Karpas-422 (cell line): ENCODE measurements at regions not wholly inside any gene's neighbourhood (a gene's known extent, or its start where the extent isn't known, plus 50 kb on each side); places are given as distances from the start of the nearest gene placed in this dataset.

Source experiments
- DNase-seq: peaks from one replicate; pipeline ENCODE4 v3.0.0-alpha.2; 2015
- H2AFZ ChIP-seq: fragments of 200-600 bp; sonication (generic); 2 replicates; pipeline ENCODE4 v1.6.1; 2014; ENCODE audit warnings: antibody characterized with exemption, low read length, mixed read lengths
- H3K27ac ChIP-seq: fragments of 200-600 bp; sonication (generic); 2 replicates; pipeline ENCODE4 v1.5.1; 2014; ENCODE audit warnings: mild to moderate bottlenecking, low read length, moderate library complexity
- H3K27me3 ChIP-seq: fragments of 200-600 bp; sonication (generic); 2 replicates; pipeline ENCODE4 v1.6.1; 2014; ENCODE audit warnings: low read length, mixed read lengths
- H3K36me3 ChIP-seq: fragments of 200-600 bp; sonication (generic); 2 replicates; pipeline ENCODE4 v1.6.1; 2014; ENCODE audit warnings: low read length, mixed read lengths; ENCODE audit not compliant: insufficient read depth
- H3K4me1 ChIP-seq: fragments of 200-600 bp; sonication (generic); 2 replicates; pipeline ENCODE4 v1.6.1; 2014; ENCODE audit warnings: mild to moderate bottlenecking, low read length, mixed read lengths
- H3K4me2 ChIP-seq: fragments of 200-600 bp; sonication (generic); 2 replicates; pipeline ENCODE4 v1.6.1; 2014; ENCODE audit warnings: low read length, low read depth, mild to moderate bottlenecking; ENCODE audit not compliant: poor library complexity, severe bottlenecking
- H3K4me3 ChIP-seq: fragments of 200-600 bp; sonication (generic); 2 replicates; pipeline ENCODE4 v1.5.1; 2014; ENCODE audit warnings: mild to moderate bottlenecking, antibody characterized with exemption, low read length, mixed read lengths
- H3K79me2 ChIP-seq: fragments of 200-600 bp; sonication (generic); 2 replicates; pipeline ENCODE4 v1.6.1; 2014; ENCODE audit warnings: mild to moderate bottlenecking, low read length, mixed read lengths
- H3K9ac ChIP-seq: fragments of 200-600 bp; sonication (generic); 2 replicates; pipeline ENCODE4 v1.6.0; 2014; ENCODE audit warnings: low read length
- H3K9me2 ChIP-seq: fragments of 200-600 bp; sonication (generic), shearing (Covaris generic); replicated peaks from 2 replicates; pipeline ENCODE4 v1.6.0; 2014; ENCODE audit warnings: mild to moderate bottlenecking, low read length, moderate library complexity; ENCODE audit not compliant: insufficient read depth
- H3K9me3 ChIP-seq: fragments of 300-700, 200-600 bp; sonication (generic); 2 replicates; pipeline ENCODE4 v1.6.1; 2014; ENCODE audit warnings: low read length, mixed read lengths
- H4K20me1 ChIP-seq: fragments of 200-600 bp; sonication (generic); 2 replicates; pipeline ENCODE4 v1.6.1; 2014; ENCODE audit warnings: mild to moderate bottlenecking, antibody characterized with exemption, low read length, low read depth; ENCODE audit not compliant: insufficient read depth

- H2AFZ ChIP-seq = no peak overlapping the region
- H3K4me3 ChIP-seq = no peak overlapping the region
- no peak overlapping the region for H3K4me2 ChIP-seq
- no peaks in the 10 kb centered on the region for H3K9me2 ChIP-seq
- H3K9me3 ChIP-seq = peaks cover 44% of the 10 kb centered on the region
- no peak for DNase-seq
- no peak overlapping the region for H3K9ac ChIP-seq
- no peak overlapping the region for H3K27ac ChIP-seq
- no peaks in the 10 kb centered on the region for H3K36me3 ChIP-seq
- no peaks in the 10 kb centered on the region for H3K79me2 ChIP-seq
- no peaks in the 10 kb centered on the region for H4K20me1 ChIP-seq
- no peaks in the 10 kb centered on the region for H3K27me3 ChIP-seq
- H3K4me1 ChIP-seq = no peaks in the 10 kb centered on the region
Measured at GRCh38 chr21:18622383-18622782, 218.8 kb upstream of the TMPRSS15 start.

GRCh38 chr21:18630446-18630845, 226.9 kb upstream of the TMPRSS15 start:
- Histone ChIP-seq H3K27ac (no peak overlapping the region), H3K9me2 (no peaks in the 10 kb centered on the region), H3K4me1 (no peaks in the 10 kb centered on the region), H3K36me3 (no peaks in the 10 kb centered on the region), H3K27me3 (no peaks in the 10 kb centered on the region), H3K4me2 (no peak overlapping the region), H3K9me3 (peaks cover 53% of the 10 kb centered on the region), H3K4me3 (no peak overlapping the region), H4K20me1 (no peaks in the 10 kb centered on the region), H2AFZ (no peak overlapping the region), H3K79me2 (no peaks in the 10 kb centered on the region), H3K9ac (no peak overlapping the region)
- no peak for DNase-seq

DNA sequence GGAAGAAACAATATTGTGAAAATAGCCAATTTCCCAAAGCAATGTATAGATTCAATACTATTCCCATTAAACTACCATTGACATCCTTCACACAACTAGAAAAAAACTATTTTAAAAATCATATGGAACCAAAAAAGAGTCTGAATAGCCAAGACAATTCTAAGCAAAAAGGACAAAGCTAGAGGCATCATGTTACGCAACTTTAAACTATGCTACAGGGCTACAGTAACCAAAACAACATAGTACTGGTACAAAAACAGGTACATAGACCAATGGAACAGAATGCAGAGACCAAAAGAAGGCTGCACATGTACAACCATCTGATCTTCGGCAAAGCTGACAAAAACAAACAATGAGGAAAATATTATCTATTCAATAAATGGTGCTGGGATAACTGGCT, 233.3 kb upstream of the TMPRSS15 start:
- no peak for DNase-seq
- H3K27ac ChIP-seq = no peak overlapping the region
- H2AFZ ChIP-seq = no peak overlapping the region
- H3K4me3 ChIP-seq = no peak overlapping the region
- no peaks in the 10 kb centered on the region for H4K20me1 ChIP-seq
- H3K9me3 ChIP-seq = peaks cover 25% of the 10 kb centered on the region
- H3K79me2 ChIP-seq = no peaks in the 10 kb centered on the region
- H3K36me3 ChIP-seq = no peaks in the 10 kb centered on the region
- H3K9ac ChIP-seq = no peak overlapping the region
- no peak overlapping the region for H3K4me2 ChIP-seq
- H3K4me1 ChIP-seq = no peaks in the 10 kb centered on the region
- H3K27me3 ChIP-seq = no peaks in the 10 kb centered on the region
- no peaks in the 10 kb centered on the region for H3K9me2 ChIP-seq

DNA sequence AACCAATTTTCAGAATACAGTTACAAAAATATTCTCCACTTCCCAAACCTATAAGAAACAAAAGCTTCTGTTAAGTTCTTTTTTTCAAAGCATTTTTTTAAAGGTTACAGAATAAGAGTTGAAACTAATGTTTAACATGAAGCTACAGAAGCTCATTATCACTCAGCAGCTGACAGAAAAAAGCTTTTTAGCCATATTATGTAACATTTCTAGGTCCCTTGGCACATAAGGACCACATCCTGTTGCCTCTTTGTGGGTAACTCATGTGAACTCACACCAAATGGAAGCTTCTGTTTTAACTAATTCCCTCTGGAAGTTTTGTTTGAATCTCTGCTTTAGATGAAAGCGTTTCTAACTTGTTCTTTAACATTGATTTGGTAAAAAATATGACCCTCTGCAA, 242.5 kb upstream of the TMPRSS15 start:
- Histone ChIP-seq H3K4me2 (no peak overlapping the region), H3K4me1 (no peaks in the 10 kb centered on the region), H3K9me2 (no peaks in the 10 kb centered on the region), H2AFZ (no peak overlapping the region), H3K9me3 (peaks cover 29% of the 10 kb centered on the region), H3K79me2 (no peaks in the 10 kb centered on the region), H4K20me1 (no peaks in the 10 kb centered on the region), H3K27me3 (no peaks in the 10 kb centered on the region), H3K36me3 (no peaks in the 10 kb centered on the region), H3K9ac (no peak overlapping the region), H3K27ac (no peak overlapping the region), H3K4me3 (no peak overlapping the region)
- no peak for DNase-seq

- no peak overlapping the region for H2AFZ ChIP-seq
- no peaks in the 10 kb centered on the region for H3K9me2 ChIP-seq
- no peak overlapping the region for H3K4me3 ChIP-seq
- no peaks in the 10 kb centered on the region for H3K79me2 ChIP-seq
- H3K9ac ChIP-seq = no peak overlapping the region
- H3K4me2 ChIP-seq = no peak overlapping the region
- no peak for DNase-seq
- H3K9me3 ChIP-seq = peaks cover 32% of the 10 kb centered on the region
- no peaks in the 10 kb centered on the region for H3K27me3 ChIP-seq
- no peaks in the 10 kb centered on the region for H3K36me3 ChIP-seq
- H3K4me1 ChIP-seq = no peaks in the 10 kb centered on the region
- no peaks in the 10 kb centered on the region for H4K20me1 ChIP-seq
- H3K27ac ChIP-seq = no peak overlapping the region
Measured at GRCh38 chr21:18655931-18656330, 252.3 kb upstream of the TMPRSS15 start.

DNA sequence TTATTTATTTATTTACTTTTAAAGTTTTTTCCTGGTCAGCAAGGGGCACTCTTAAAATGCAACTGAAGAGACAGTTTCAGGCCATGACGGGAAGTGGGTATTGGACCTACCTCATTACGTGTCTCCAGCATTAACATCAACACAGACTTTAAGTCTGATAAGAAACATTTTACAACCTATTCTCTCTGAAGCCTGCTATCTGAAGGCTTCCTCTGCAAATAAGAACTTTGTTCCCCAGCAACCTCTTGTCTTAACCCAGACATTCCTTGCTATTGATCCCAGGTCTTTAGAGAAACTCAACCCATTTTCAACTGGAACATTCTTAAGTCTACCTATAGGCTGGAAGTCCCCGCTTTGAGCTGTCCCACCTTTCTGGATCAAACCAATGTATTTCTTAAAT, 258.3 kb upstream of the TMPRSS15 start:
- no peak overlapping the region for H2AFZ ChIP-seq
- peaks cover 21% of the 10 kb centered on the region for H3K9me3 ChIP-seq
- H3K4me1 ChIP-seq = no peaks in the 10 kb centered on the region
- no peaks in the 10 kb centered on the region for H3K36me3 ChIP-seq
- H3K4me3 ChIP-seq = no peak overlapping the region
- no peak overlapping the region for H3K4me2 ChIP-seq
- no peak overlapping the region for H3K27ac ChIP-seq
- H4K20me1 ChIP-seq = no peaks in the 10 kb centered on the region
- H3K9me2 ChIP-seq = no peaks in the 10 kb centered on the region
- no peaks in the 10 kb centered on the region for H3K27me3 ChIP-seq
- no peak for DNase-seq
- H3K79me2 ChIP-seq = no peaks in the 10 kb centered on the region
- H3K9ac ChIP-seq = no peak overlapping the region

- H3K9me2 ChIP-seq = no peaks in the 10 kb centered on the region
- no peak overlapping the region for H3K4me3 ChIP-seq
- peaks cover 21% of the 10 kb centered on the region for H3K9me3 ChIP-seq
- no peaks in the 10 kb centered on the region for H3K4me1 ChIP-seq
- no peaks in the 10 kb centered on the region for H3K27me3 ChIP-seq
- H3K27ac ChIP-seq = no peak overlapping the region
- H3K9ac ChIP-seq = no peak overlapping the region
- H3K79me2 ChIP-seq = no peaks in the 10 kb centered on the region
- H3K36me3 ChIP-seq = no peaks in the 10 kb centered on the region
- no peak overlapping the region for H3K4me2 ChIP-seq
- no peaks in the 10 kb centered on the region for H4K20me1 ChIP-seq
- DNase-seq = no peak
- no peak overlapping the region for H2AFZ ChIP-seq
Measured at GRCh38 chr21:18663663-18664062, 260.1 kb upstream of the TMPRSS15 start.

DNA sequence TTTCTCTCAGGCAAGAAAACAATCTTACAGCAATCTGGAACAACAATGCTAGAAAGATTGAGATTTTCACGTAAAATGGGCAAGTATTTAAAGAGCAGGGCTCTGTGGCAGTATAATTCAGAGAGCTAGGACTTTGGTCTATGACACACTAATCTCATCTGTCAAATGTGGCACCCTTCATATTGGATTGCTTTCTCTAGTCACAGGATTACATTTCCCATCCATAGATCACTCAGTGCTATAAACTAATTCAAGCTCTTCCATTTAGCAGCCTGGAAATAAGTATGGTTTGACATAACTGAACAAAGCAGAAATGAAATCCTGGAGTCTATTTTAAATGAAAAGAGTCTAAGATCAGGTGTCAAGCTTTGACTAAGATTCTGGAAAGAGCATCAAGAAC, 263.1 kb upstream of the TMPRSS15 start:
- no peak overlapping the region for H3K4me2 ChIP-seq
- no peak overlapping the region for H3K9ac ChIP-seq
- H3K27me3 ChIP-seq = no peaks in the 10 kb centered on the region
- no peaks in the 10 kb centered on the region for H3K9me2 ChIP-seq
- H3K36me3 ChIP-seq = no peaks in the 10 kb centered on the region
- H3K79me2 ChIP-seq = no peaks in the 10 kb centered on the region
- no peak for DNase-seq
- no peaks in the 10 kb centered on the region for H4K20me1 ChIP-seq
- H3K4me3 ChIP-seq = no peak overlapping the region
- H2AFZ ChIP-seq = no peak overlapping the region
- H3K4me1 ChIP-seq = no peaks in the 10 kb centered on the region
- H3K9me3 ChIP-seq = peaks cover 26% of the 10 kb centered on the region
- no peak overlapping the region for H3K27ac ChIP-seq

GRCh38 chr21:18673789-18674188, 270.2 kb upstream of the TMPRSS15 start:
- Histone ChIP-seq H3K4me2 (no peak overlapping the region), H3K9ac (no peak overlapping the region), H4K20me1 (no peaks in the 10 kb centered on the region), H3K79me2 (no peaks in the 10 kb centered on the region), H3K4me1 (no peaks in the 10 kb centered on the region), H3K9me3 (peaks cover 34% of the 10 kb centered on the region), H3K27ac (no peak overlapping the region), H2AFZ (no peak overlapping the region), H3K4me3 (no peak overlapping the region), H3K27me3 (no peaks in the 10 kb centered on the region), H3K36me3 (no peaks in the 10 kb centered on the region), H3K9me2 (no peaks in the 10 kb centered on the region)
- DNase-seq = no peak
